Stimulated activated memory B cell treated with anti-CD40 and anti-IgM and Interleukin-4, amounts not matched to agents 10 μg/mL and 1 μg/mL and 100 μg/mL, for 72 hours (primary cell): ENCODE measurements at regions not wholly inside any gene's neighbourhood (a gene's known extent, or its start where the extent isn't known, plus 50 kb on each side); places are given as distances from the start of the nearest gene placed in this dataset.
"Not testable (repeated sequence)": the region's sequence is repeated elsewhere in the genome, so short reads cannot be mapped to it uniquely, and the experiment has no call there.

Experiments used
- ATAC-seq: fragments of 150-1000 bp; cut with Tn5 transposase; 2 replicates; pipeline ENCODE4 v1.10.0; 2021
- H3K27ac Mint-ChIP-seq: one replicate; pipeline ENCODE4 v1.8.0; 2022; ENCODE audit warnings: mild to moderate bottlenecking, mixed read lengths
- H3K27me3 Mint-ChIP-seq: one replicate; pipeline ENCODE4 v1.8.0; 2022; ENCODE audit warnings: mixed read lengths
- H3K36me3 Mint-ChIP-seq: one replicate; pipeline ENCODE4 v1.8.0; 2022; ENCODE audit warnings: mixed read lengths
- H3K4me1 Mint-ChIP-seq: one replicate; pipeline ENCODE4 v1.8.0; 2022; ENCODE audit warnings: mixed read lengths
- H3K4me3 Mint-ChIP-seq: one replicate; pipeline ENCODE4 v1.8.0; 2022; ENCODE audit warnings: mild to moderate bottlenecking, moderate library complexity, mixed read lengths
- H3K9me3 Mint-ChIP-seq: one replicate; pipeline ENCODE4 v1.8.0; 2022; ENCODE audit warnings: mixed read lengths

DNA sequence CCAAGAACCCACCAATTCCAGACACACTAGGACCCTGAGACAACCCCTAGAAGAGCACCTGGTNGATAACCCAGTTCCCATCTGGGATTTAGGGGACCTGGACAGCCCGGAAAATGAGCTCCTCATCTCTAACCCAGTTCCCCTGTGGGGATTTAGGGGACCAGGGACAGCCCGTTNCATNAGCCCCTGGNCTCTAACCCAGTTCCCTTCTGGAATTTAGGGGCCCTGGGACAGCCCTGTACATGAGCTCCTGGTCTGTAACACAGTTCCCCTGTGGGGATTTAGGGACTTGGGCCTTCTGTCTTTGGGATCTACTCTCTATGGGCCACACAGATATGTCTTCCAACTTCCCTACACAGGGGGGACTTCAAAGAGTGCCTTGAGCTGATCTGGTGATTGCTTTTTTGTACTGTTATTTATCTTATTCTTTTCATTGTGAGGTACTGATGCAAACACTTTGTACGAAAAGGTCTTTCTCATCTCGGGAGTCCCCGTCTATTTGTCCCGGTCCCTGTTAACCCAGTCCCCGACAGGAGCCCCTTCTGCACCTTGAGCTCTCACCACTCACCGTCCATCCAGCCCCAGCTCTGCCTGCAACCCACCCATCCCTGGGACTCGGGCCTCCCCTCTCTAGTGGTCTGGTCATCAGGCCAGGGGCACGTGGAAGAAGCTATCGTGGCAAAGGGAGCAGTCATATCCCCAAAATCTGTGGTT, 58.2 kb upstream of the PLCXD1 start:
- ATAC-seq, H3K9me3 Mint-ChIP-seq, H3K4me1 Mint-ChIP-seq, H3K27ac Mint-ChIP-seq, H3K27me3 Mint-ChIP-seq, H3K4me3 Mint-ChIP-seq, H3K36me3 Mint-ChIP-seq: not testable (repeated sequence)

DNA sequence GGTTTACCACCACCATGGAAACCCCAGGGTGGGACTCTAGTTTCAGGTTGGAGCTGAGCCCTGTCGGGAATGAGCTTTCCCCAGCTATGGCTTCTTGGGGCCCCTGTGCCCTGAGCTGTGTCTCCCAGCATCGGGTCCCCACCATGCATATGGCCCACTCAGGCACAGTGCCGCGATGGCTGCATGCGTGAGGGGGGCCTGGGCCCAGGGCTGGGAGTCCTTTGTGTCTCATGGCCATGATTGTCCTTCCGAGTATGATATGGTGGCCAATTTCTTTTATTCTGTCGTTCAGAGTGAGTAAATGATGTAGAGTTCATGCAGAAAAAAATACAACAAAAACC, 57.7 kb upstream of the PLCXD1 start:
- not testable (repeated sequence) for H3K9me3 Mint-ChIP-seq, ATAC-seq, H3K4me3 Mint-ChIP-seq, H3K36me3 Mint-ChIP-seq, H3K27me3 Mint-ChIP-seq, H3K4me1 Mint-ChIP-seq, H3K27ac Mint-ChIP-seq

DNA sequence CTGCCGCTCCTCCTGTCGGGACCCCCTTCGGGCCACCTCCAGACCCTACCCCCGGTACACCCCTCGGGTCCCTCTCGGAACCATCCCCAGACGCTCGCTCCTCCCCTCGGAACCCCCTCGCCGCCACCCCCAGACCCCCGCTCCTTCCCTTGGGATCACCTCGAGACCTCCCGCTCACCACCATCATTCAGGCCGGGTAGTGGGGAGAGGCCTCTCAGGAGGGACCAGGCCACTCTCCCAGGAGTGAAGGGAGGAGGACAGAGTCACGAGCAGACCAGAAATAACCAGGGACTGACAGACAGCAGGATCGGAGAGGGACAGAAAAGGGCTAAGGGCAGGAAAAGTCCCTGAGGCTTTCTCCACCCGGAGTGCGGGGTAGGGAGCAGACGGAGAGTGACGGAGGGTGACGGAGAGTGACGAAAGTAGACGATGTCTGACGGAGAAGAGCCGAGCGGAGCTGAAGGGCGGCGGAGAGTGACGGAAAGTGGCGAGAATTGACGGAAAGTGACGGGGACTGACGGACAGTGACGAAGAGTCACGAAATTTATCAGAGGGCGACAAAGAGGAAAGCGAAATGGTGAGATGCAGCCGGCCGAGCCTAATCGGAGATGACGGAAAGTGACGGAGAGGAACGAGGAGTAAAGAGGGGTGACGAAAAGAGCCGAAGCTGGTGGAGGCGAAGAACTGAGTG, 54.6 kb upstream of the PLCXD1 start:
- H3K4me1 Mint-ChIP-seq, H3K27me3 Mint-ChIP-seq, H3K27ac Mint-ChIP-seq, H3K36me3 Mint-ChIP-seq, H3K9me3 Mint-ChIP-seq: not testable (repeated sequence)
- peak; percentile 66 for ATAC-seq
- peak overlapping the region; percentile 38 for H3K4me3 Mint-ChIP-seq

DNA sequence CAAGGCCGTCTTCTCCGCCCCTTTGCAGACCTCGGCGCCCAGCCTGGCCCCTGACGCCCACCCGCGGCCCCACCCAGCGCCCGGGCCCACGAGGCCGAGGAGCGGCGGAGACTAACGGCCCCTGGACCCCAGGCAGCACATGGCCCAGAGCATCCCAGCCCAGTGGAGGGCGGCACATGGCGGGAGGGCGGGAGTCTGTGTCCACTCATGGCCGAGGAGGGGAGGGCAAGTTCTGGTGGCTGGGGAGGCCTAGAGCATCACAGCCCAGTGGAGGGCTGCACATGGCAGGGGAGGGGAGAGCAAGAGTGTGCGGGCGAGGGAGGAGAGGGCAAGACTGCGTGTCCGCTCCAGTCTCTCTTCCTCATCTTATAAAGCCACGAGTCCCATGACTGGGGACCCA, 53.8 kb upstream of the PLCXD1 start:
- not testable (repeated sequence) for H3K4me3 Mint-ChIP-seq, ATAC-seq, H3K27ac Mint-ChIP-seq, H3K36me3 Mint-ChIP-seq, H3K9me3 Mint-ChIP-seq, H3K27me3 Mint-ChIP-seq, H3K4me1 Mint-ChIP-seq
